ENCODE measurements at regions not wholly inside any gene's neighbourhood (a gene's known extent, or its start where the extent isn't known, plus 50 kb on each side); places are given as distances from the start of the nearest gene placed in this dataset.

DNA sequence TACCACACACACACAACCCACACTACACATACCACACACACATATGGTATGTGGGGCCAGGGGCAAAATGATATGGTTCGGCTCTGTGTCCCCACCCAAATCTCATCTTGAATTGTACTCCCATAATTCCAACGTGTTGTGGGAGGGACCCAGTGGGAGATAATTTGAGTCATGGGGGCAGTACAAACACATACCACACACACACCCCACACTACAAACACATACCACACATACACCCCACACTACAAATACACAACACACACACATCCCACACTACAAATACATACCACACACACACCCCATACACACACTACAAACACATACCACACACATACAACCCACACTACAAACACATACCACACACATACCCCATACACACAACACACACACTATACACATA, 117.8 kb downstream of the TTC32 start:
- intact Hi-C loops (cut with DNase I; ENCODE audit: low total_unique reads), result no loop called here
- no peak for DNase-seq

DNA sequence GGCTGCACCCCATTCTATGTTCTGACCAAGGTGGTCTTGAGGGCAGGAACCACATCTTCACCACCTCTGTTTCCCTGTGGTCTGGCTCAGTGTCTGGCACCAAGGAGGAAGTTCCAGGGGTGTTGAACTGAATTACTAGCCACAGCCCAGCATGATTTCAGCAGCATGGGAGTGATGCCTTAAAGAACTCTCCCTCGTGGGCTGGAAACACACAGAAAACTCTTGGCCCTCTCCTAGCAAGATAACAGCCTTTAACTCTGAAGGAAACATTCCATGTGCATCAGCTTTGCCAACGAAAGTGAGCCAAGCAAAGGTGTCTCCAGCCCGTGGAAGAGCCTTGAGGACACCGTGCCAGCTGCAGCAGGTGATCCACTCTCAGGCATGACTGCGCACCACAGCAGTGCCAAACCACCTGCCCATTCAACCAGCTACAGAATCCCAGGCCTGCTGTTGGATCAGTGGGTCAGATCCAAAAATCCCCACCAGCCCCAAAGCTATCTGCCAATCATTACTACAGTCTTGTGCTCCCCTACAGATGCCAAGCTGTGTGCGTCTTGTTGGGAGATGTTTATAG, 124.8 kb downstream of the TTC32 start:
- no peaks in the 10 kb centered on the region for H3K4me1 ChIP-seq
- DNase-seq, result no peak

More for the DNA sequence above, 117.8 kb downstream of the TTC32 start:
- no peaks in the 10 kb centered on the region for H3K4me1 ChIP-seq
- H3K27ac ChIP-seq, result no peak overlapping the region
- no peaks in the 10 kb centered on the region for H3K36me3 ChIP-seq
- peaks cover 0 to 6% (median 0%) of the 10 kb centered on the region in 7 donors for H3K27me3 ChIP-seq (replicated peaks in 1 of 7)
- no peak overlapping the region for H3K4me3 ChIP-seq
- no peaks in the 10 kb centered on the region for H3K9me3 ChIP-seq
- TF ChIP-seq POLR2AphosphoS5 (IDR thresholded peaks at IDR 0.05) (no peak), POLR2A (IDR thresholded peaks at IDR 0.05) (no peak)
- TF ChIP-seq, protein P1, sequence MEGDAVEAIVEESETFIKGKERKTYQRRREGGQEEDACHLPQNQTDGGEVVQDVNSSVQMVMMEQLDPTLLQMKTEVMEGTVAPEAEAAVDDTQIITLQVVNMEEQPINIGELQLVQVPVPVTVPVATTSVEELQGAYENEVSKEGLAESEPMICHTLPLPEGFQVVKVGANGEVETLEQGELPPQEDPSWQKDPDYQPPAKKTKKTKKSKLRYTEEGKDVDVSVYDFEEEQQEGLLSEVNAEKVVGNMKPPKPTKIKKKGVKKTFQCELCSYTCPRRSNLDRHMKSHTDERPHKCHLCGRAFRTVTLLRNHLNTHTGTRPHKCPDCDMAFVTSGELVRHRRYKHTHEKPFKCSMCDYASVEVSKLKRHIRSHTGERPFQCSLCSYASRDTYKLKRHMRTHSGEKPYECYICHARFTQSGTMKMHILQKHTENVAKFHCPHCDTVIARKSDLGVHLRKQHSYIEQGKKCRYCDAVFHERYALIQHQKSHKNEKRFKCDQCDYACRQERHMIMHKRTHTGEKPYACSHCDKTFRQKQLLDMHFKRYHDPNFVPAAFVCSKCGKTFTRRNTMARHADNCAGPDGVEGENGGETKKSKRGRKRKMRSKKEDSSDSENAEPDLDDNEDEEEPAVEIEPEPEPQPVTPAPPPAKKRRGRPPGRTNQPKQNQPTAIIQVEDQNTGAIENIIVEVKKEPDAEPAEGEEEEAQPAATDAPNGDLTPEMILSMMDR (IDR thresholded peaks at IDR 0.05 in 8 of 11, conservative IDR thresholded peaks at IDR 0.05 in 3 of 11), result no peak
- WGBS, 5 donors, result 86 to 96% (median 89%) methylated on average over 2 of the region's 2 CpGs

DNA sequence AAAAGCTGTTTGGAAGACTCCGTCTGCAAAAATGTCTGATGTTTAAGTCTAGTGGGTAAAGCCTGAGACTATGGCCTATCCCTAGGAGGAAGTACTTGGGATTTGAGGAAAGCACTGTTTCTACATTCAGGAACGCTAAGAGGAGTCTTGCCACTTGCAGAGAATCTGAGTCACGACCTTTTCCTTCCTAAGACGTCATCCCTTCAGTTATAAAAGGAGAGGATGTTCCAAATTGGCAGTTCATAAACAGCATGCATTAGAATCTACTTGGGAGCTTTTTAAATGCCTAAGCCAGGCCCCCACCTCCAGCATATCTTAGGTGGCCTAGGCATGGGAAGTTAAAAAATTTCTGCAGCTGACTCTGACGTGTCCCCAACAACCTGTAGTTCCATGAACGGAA, 125.9 kb downstream of the TTC32 start:
- no peaks in the 10 kb centered on the region for H3K4me1 ChIP-seq
- no peaks in the 10 kb centered on the region for H3K27me3 ChIP-seq (replicated peaks in 1 of 7)
- no peaks in the 10 kb centered on the region for H3K9me3 ChIP-seq
- 62 to 85% (median 71%) methylated on average over 6 of the region's 6 CpGs for WGBS, 5 donors
- no peak overlapping the region for H3K27ac ChIP-seq
- DNase-seq, result no peak
- no peaks in the 10 kb centered on the region for H3K36me3 ChIP-seq
- TF ChIP-seq POLR2AphosphoS5 (IDR thresholded peaks at IDR 0.05), result no peak
- TF ChIP-seq, protein P1 (IDR thresholded peaks at IDR 0.05 in 8 of 11, conservative IDR thresholded peaks at IDR 0.05 in 3 of 11), result no peak
- intact Hi-C loops (cut with DNase I; ENCODE audit: low total_unique reads), result no loop called here
- H3K4me3 ChIP-seq, result no peak overlapping the region

More for the DNA sequence above, 124.8 kb downstream of the TTC32 start:
- H3K27me3 ChIP-seq (replicated peaks in 1 of 7), result no peaks in the 10 kb centered on the region
- no peak overlapping the region for H3K27ac ChIP-seq
- TF ChIP-seq, protein P1 (IDR thresholded peaks at IDR 0.05 in 8 of 11, conservative IDR thresholded peaks at IDR 0.05 in 3 of 11), result no peak
- no peak for TF ChIP-seq POLR2AphosphoS5 (IDR thresholded peaks at IDR 0.05)
- no peak for TF ChIP-seq POLR2A (IDR thresholded peaks at IDR 0.05)
- WGBS, 5 donors, result 69 to 88% (median 74%) methylated on average over 5 to 6 of the region's 6 CpGs
- intact Hi-C loops (cut with DNase I; ENCODE audit: low total_unique reads), result no loop called here
- no peaks in the 10 kb centered on the region for H3K9me3 ChIP-seq
- H3K4me3 ChIP-seq, result no peak overlapping the region
- H3K36me3 ChIP-seq, result no peaks in the 10 kb centered on the region

DNA sequence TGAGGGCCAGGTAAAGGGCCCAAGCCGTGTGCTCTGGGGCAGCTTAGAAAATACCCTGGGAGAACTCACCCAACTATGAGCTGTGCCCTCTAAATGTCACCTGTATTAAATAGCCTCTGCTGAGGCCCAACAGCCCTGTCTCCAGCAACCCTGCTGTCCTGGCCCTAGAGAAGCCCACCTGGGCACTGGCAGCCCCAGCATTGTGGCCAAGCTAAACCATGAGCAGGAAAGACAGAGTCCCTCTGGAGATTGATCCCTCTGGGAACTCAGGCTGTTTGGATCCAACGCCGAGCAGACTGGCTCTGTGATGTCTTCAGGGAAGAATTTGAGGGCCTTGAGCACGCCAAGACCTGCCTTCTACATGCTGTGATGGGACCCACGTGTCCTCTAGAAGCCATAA, 126.5 kb downstream of the TTC32 start:
- no peaks in the 10 kb centered on the region for H3K9me3 ChIP-seq
- H3K4me3 ChIP-seq, result no peak overlapping the region
- no peaks in the 10 kb centered on the region for H3K4me1 ChIP-seq
- H3K27ac ChIP-seq, result no peak overlapping the region
- WGBS, 5 donors, result 74 to 87% (median 79%) methylated on average over 5 of the region's 5 CpGs
- H3K27me3 ChIP-seq (replicated peaks in 1 of 7), result no peaks in the 10 kb centered on the region
- no peak for TF ChIP-seq POLR2AphosphoS5 (IDR thresholded peaks at IDR 0.05)
- TF ChIP-seq, protein P1 (IDR thresholded peaks at IDR 0.05 in 8 of 11, conservative IDR thresholded peaks at IDR 0.05 in 3 of 11), result no peak
- no peak for TF ChIP-seq POLR2A (IDR thresholded peaks at IDR 0.05)
- no peaks in the 10 kb centered on the region for H3K36me3 ChIP-seq
- intact Hi-C loops (cut with DNase I; ENCODE audit: low total_unique reads), result no loop called here
- DNase-seq, result no peak
